Keratinocyte (primary cell): ENCODE measurements at regions not wholly inside any gene's neighbourhood (a gene's known extent, or its start where the extent isn't known, plus 50 kb on each side); places are given as distances from the start of the nearest gene placed in this dataset.

Experiments
- DNase-seq: peaks from one replicate; pipeline ENCODE4 v3.0.0-alpha.2; 2011; ENCODE audit warnings: low read depth, missing footprints, low spot score
- FAIRE-seq: peaks from 2 replicates; lab custom pipeline; 2011; peaks lifted over from hg19 to GRCh38; lab: Jason Lieb, UNC
- H2AFZ ChIP-seq: 2 replicates; pipeline ENCODE4 v1.6.0; 2012; ENCODE audit warnings: low read length, control low read depth, inconsistent platforms; ENCODE audit not compliant: control insufficient read depth
- H3K27ac ChIP-seq: 2 replicates; pipeline ENCODE4 v1.5.1; 2011; ENCODE audit warnings: low read length; ENCODE audit not compliant: control insufficient read depth, insufficient read depth
- H3K27me3 ChIP-seq: 3 replicates; pipeline ENCODE4 v1.6.0; 2011; ENCODE audit warnings: low read length; ENCODE audit not compliant: control insufficient read depth, insufficient read depth; ENCODE audit errors: extremely low read depth
- H3K36me3 ChIP-seq, 2 experiments: 2 replicates in 1 of 2; 3 replicates in 1 of 2; pipeline ENCODE4 v1.5.1; 2011; ENCODE audit warnings: low read length in 2 of 2, mild to moderate bottlenecking in 1 of 2; ENCODE audit not compliant: control insufficient read depth in 2 of 2, insufficient read depth in 2 of 2; ENCODE audit errors: extremely low read depth in 1 of 2
- H3K4me1 ChIP-seq: 3 replicates; pipeline ENCODE4 v1.5.1; 2011; ENCODE audit warnings: low read length; ENCODE audit not compliant: control insufficient read depth, insufficient read depth; ENCODE audit errors: extremely low read depth
- H3K4me2 ChIP-seq: 3 replicates; pipeline ENCODE4 v1.6.0; 2011; ENCODE audit warnings: low read depth, low read length; ENCODE audit not compliant: control insufficient read depth, insufficient read depth; ENCODE audit errors: extremely low read depth
- H3K4me3 ChIP-seq, 3 experiments: fragments of 200-600 bp in 1 of 3; sonication (generic) in 1 of 3; 2 replicates in 2 of 3; 3 replicates in 1 of 3; pipeline ENCODE4 v1.5.1; 2011 to 2016; ENCODE audit warnings: low read length in 3 of 3, mild to moderate bottlenecking in 3 of 3, control low read depth in 2 of 3, inconsistent platforms in 1 of 3, low read depth in 1 of 3, mixed read lengths in 1 of 3, mixed run types in 1 of 3, moderate library complexity in 1 of 3; ENCODE audit not compliant: control insufficient read depth in 2 of 3, insufficient read depth in 2 of 3; ENCODE audit errors: extremely low read depth in 1 of 3
- H3K79me2 ChIP-seq: 2 replicates; pipeline ENCODE4 v1.6.0; 2012; ENCODE audit warnings: low read length; ENCODE audit not compliant: control insufficient read depth, insufficient read depth
- H3K9ac ChIP-seq: 3 replicates; pipeline ENCODE4 v1.6.0; 2011; ENCODE audit warnings: low read length; ENCODE audit not compliant: control insufficient read depth, insufficient read depth; ENCODE audit errors: extremely low read depth
- H3K9me1 ChIP-seq: 3 replicates; pipeline ENCODE4 v1.6.0; 2011; ENCODE audit warnings: low read length; ENCODE audit not compliant: control insufficient read depth, insufficient read depth; ENCODE audit errors: extremely low read depth
- H3K9me3 ChIP-seq: 2 replicates; pipeline ENCODE4 v1.5.1; 2012; ENCODE audit warnings: low read depth, low read length; ENCODE audit not compliant: control insufficient read depth
- H4K20me1 ChIP-seq: 3 replicates; pipeline ENCODE4 v1.6.0; 2011; ENCODE audit warnings: low read length; ENCODE audit not compliant: control insufficient read depth, insufficient read depth; ENCODE audit errors: extremely low read depth
- CTCF ChIP-seq, 3 experiments: IDR thresholded peaks in 1 of 3; conservative IDR thresholded peaks in 1 of 3; optimal IDR thresholded peaks in 1 of 3; 2 replicates in 2 of 3; 3 replicates in 1 of 3; pipeline versions ENCODE3 to v1.5.1; 2011; ENCODE audit warnings: low read length in 3 of 3, mild to moderate bottlenecking in 3 of 3, moderate library complexity in 2 of 3, control low read depth in 1 of 3, inconsistent platforms in 1 of 3; ENCODE audit not compliant: insufficient read depth in 2 of 3; ENCODE audit errors: extremely low read depth in 1 of 3
- EZH2 ChIP-seq: IDR thresholded peaks from one replicate; pipeline ENCODE4 v1.6.1; 2012; ENCODE audit warnings: inconsistent platforms, mild to moderate bottlenecking, low read length, moderate library complexity
- dilution Hi-C: fragments of 300-500 bp; cut with MboI; formaldehyde crosslinking; loops from one replicate; pipeline ENCODE4 v1.7.0; 2020; ENCODE audit warnings: low sequenced_read_pairs; ENCODE audit not compliant: extremely low pct_ligation_motif_present

- Histone ChIP-seq H3K9me1 (no peaks in the 10 kb centered on the region), H3K36me3 (no peaks in the 10 kb centered on the region), H2AFZ (no peak overlapping the region), H3K27ac (no peak overlapping the region), H3K4me1 (no peaks in the 10 kb centered on the region), H3K79me2 (no peaks in the 10 kb centered on the region), H3K4me2 (no peak overlapping the region), H3K9ac (no peak overlapping the region), H4K20me1 (no peaks in the 10 kb centered on the region), H3K4me3 (no peak overlapping the region), H3K9me3 (peaks cover 2% of the 10 kb centered on the region), H3K27me3 (no peaks in the 10 kb centered on the region)
- TF ChIP-seq CTCF (optimal IDR thresholded peaks at IDR 0.05 in 1 of 3, IDR thresholded peaks at IDR 0.05 in 1 of 3, conservative IDR thresholded peaks at IDR 0.05 in 1 of 3; ENCODE audit: extremely low read depth in 1 of 3, insufficient read depth in 2 of 3, low read length in 3 of 3) (no peak), EZH2 (no peak)
- dilution Hi-C loops: no loop called here
- FAIRE-seq (no peak), DNase-seq (no peak)
Measured at GRCh38 chr6:67031451-67031850, 1324.4 kb upstream of the EYS start.

GRCh38 chr6:67030861-67031260 is 1323.8 kb upstream of the EYS start:
- H3K4me3 ChIP-seq: no peak overlapping the region
- TF ChIP-seq CTCF (optimal IDR thresholded peaks at IDR 0.05 in 1 of 3, IDR thresholded peaks at IDR 0.05 in 1 of 3, conservative IDR thresholded peaks at IDR 0.05 in 1 of 3; ENCODE audit: extremely low read depth in 1 of 3, insufficient read depth in 2 of 3, low read length in 3 of 3): no peak
- TF ChIP-seq EZH2: no peak
- peaks cover 2% of the 10 kb centered on the region for H3K9me3 ChIP-seq
- H3K4me1 ChIP-seq: no peaks in the 10 kb centered on the region
- no peak overlapping the region for H2AFZ ChIP-seq
- FAIRE-seq: no peak
- H3K36me3 ChIP-seq: no peaks in the 10 kb centered on the region
- H3K4me2 ChIP-seq: no peak overlapping the region
- H3K27ac ChIP-seq: no peak overlapping the region
- no peaks in the 10 kb centered on the region for H3K27me3 ChIP-seq
- dilution Hi-C loops: no loop called here
- H3K79me2 ChIP-seq: no peaks in the 10 kb centered on the region
- no peaks in the 10 kb centered on the region for H4K20me1 ChIP-seq
- H3K9me1 ChIP-seq: no peaks in the 10 kb centered on the region
- no peak overlapping the region for H3K9ac ChIP-seq
- DNase-seq: no peak
